Nephron (organoid): ENCODE measurements at regions not wholly inside any gene's neighbourhood (a gene's known extent, or its start where the extent isn't known, plus 50 kb on each side); places are given as distances from the start of the nearest gene placed in this dataset.

Experiments used
- H3K27ac Mint-ChIP-seq, 3 experiments: 2 replicates each; pipeline ENCODE4 v1.8.0; 2020; ENCODE audit warnings: mixed read lengths in 3 of 3, mild to moderate bottlenecking in 2 of 3, moderate library complexity in 1 of 3
- H3K27me3 Mint-ChIP-seq: 2 replicates; pipeline ENCODE4 v1.8.0; 2021; ENCODE audit warnings: low read depth, mild to moderate bottlenecking, moderate library complexity, mixed read lengths
- H3K36me3 Mint-ChIP-seq: 2 replicates; pipeline ENCODE4 v1.8.0; 2020; ENCODE audit warnings: low read depth, mixed read lengths
- H3K4me1 Mint-ChIP-seq: 2 replicates; pipeline ENCODE4 v1.8.0; 2020; ENCODE audit warnings: mixed read lengths
- H3K4me3 Mint-ChIP-seq, 3 experiments: 2 replicates each; pipeline ENCODE4 v1.8.0; 2020; ENCODE audit warnings: mild to moderate bottlenecking in 3 of 3, mixed read lengths in 3 of 3, moderate library complexity in 2 of 3
- H3K9me3 Mint-ChIP-seq: 2 replicates; pipeline ENCODE4 v1.8.0; 2020; ENCODE audit warnings: mixed read lengths
- CTCF ChIP-seq, 3 experiments: fragments of 200-600 bp; sonication (generic); IDR thresholded peaks; one replicate each; pipeline ENCODE4 v1.5.0; 2021; ENCODE audit warnings: antibody characterized with exemption in 3 of 3; ENCODE audit not compliant: unreplicated experiment in 3 of 3

DNA sequence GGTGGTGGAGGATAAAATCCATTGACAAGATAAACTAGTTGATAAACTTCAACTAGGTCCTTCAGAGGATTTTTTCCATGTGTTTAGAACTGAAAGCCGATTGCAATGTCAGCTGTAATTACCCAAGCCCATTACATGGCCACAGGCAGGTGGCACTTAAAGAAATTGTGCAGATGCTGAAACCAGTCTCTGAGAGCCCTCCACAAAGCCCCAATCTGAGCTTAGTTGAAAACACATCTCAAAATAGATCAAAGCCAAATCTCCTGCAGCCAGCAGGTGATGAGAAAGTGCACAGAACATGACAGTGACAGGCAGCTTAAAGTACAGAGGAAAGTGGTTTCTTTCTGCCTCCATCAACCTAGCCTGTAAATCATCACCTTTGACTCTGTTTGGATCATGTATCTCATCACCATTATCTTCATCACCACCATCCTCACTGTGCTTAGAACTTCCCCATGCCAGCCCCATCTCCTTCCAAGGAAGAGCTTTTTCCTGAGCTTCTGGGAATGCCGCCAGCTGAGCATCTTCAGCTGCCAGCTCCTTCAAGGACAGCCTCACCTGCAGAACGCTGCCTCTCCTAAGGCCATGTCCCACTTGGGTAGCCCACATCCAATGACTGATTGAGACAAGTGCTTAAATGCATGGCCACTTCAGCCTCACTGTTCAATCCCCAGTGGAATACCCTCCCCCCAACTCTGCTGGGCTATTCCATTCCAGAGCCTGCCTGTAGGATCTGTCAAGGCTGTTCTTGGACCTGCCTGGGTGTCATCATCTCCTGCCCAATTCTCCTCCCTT is 219.5 kb upstream of the TMEM132C start:
- H3K36me3 Mint-ChIP-seq, result peaks cover 5% of the 10 kb centered on the region
- TF ChIP-seq CTCF (IDR thresholded peaks at IDR 0.05; ENCODE audit: unreplicated experiment in 3 of 3), result no peak
- H3K4me3 Mint-ChIP-seq, result no peak overlapping the region
- no peaks in the 10 kb centered on the region for H3K4me1 Mint-ChIP-seq
- no peak overlapping the region for H3K27ac Mint-ChIP-seq
- peaks cover 23% of the 10 kb centered on the region for H3K27me3 Mint-ChIP-seq
- peaks cover 4% of the 10 kb centered on the region for H3K9me3 Mint-ChIP-seq

DNA sequence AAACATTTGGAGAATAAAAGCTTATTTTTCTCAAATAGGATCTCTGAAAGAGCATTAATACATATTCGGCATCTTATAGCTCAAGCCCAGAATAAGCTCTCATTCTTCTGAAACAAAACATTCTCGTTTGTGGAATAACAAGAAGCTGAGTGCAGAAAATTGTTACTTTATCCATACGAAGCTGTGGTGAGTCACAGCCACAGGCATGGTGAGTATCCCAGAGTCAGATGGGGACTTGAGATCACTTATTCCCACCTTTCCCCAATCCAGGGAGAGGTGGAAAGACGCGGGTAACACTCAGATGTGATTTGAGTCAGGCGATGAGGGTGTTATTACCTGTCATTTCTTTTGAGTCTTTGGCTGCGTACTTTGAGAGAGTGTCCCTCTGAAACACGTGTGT is 214.6 kb upstream of the TMEM132C start:
- no peak for TF ChIP-seq CTCF (IDR thresholded peaks at IDR 0.05; ENCODE audit: unreplicated experiment in 3 of 3)
- Mint-ChIP-seq H3K4me1 (no peaks in the 10 kb centered on the region), H3K36me3 (no peaks in the 10 kb centered on the region), H3K27me3 (peaks cover 8% of the 10 kb centered on the region), H3K27ac (no peak overlapping the region), H3K4me3 (no peak overlapping the region), H3K9me3 (peaks cover 2% of the 10 kb centered on the region)

DNA sequence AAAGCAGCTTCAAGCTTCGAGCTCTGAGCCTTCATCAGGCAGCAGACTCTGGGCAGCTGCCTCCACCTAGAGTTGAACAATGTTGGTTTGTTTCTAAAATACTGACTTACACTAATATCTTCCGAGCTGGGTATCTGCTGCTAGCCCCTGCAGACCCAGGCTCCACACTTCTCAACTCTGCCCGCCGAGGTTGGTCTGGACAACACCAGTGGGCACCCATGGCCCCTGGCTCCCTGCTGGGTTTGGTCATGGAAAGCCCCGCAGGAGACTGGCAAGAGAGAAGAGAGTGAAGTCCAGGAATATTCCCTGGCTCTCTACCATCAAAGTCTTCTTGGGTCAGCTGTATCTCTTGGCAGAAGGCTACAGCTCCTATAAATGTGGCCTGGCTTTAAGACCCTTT is 214.2 kb upstream of the TMEM132C start:
- Mint-ChIP-seq H3K27me3 (peaks cover 8% of the 10 kb centered on the region), H3K27ac (no peak overlapping the region), H3K9me3 (peaks cover 2% of the 10 kb centered on the region), H3K36me3 (no peaks in the 10 kb centered on the region), H3K4me1 (no peaks in the 10 kb centered on the region), H3K4me3 (no peak overlapping the region)
- TF ChIP-seq CTCF (IDR thresholded peaks at IDR 0.05; ENCODE audit: unreplicated experiment in 3 of 3), result no peak

GRCh38 chr12:128055567-128055966 is 211.4 kb upstream of the TMEM132C start:
- TF ChIP-seq CTCF (IDR thresholded peaks at IDR 0.05; ENCODE audit: unreplicated experiment in 3 of 3), result no peak
- Mint-ChIP-seq H3K4me1 (no peaks in the 10 kb centered on the region), H3K27ac (no peak overlapping the region), H3K36me3 (no peaks in the 10 kb centered on the region), H3K27me3 (peaks cover 3% of the 10 kb centered on the region), H3K4me3 (no peak overlapping the region), H3K9me3 (peaks cover 2% of the 10 kb centered on the region)

DNA sequence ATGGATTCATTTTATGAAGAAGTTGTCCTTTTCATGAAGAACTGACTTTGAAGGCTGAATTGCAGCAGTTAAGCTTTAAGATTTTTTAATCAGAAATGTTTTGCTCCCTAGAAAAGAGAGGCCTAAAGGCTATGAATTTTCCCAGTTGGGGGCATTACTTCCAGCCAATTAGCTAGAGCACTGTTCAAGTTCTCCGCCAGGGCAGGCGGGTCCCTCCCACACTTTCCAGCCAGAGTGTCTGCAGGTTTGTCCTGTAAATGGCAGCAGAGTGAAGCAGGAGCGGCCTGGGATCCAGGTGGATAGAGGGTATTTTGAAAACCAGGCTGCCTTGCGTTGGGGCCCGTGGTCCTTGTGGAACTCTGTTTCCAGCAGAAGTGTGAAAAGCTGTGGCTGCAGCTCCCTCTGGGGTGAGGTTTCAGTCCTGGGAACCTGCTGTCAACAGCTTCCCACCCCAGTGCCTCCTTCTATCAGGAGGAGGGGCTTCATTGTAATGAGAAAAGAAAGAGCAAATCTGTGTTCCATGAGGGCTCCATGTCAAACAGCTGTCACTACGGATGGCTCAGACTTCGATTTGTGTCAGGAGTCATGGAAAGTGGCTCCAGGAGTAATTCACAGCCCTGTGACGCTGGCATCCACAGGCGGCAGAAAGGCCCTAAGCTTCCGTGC is 210.7 kb upstream of the TMEM132C start:
- H3K27ac Mint-ChIP-seq, result no peak overlapping the region
- H3K36me3 Mint-ChIP-seq, result no peaks in the 10 kb centered on the region
- H3K27me3 Mint-ChIP-seq, result peaks cover 4% of the 10 kb centered on the region
- TF ChIP-seq CTCF (IDR thresholded peaks at IDR 0.05; ENCODE audit: unreplicated experiment in 3 of 3), result no peak
- H3K4me3 Mint-ChIP-seq, result no peak overlapping the region
- H3K9me3 Mint-ChIP-seq, result peaks cover 2% of the 10 kb centered on the region
- H3K4me1 Mint-ChIP-seq, result no peaks in the 10 kb centered on the region
